CD4-positive, alpha-beta memory T cell (primary cell): ENCODE measurements at regions not wholly inside any gene's neighbourhood (a gene's known extent, or its start where the extent isn't known, plus 50 kb on each side); places are given as distances from the start of the nearest gene placed in this dataset.

Experiments
- CTCF ChIA-PET: fragments of 350-600 bp; sonication (Branson Sonifier 250); formaldehyde crosslinking; loops from one replicate; lab custom pipeline; 2021; ENCODE audit warnings: inconsistent platforms; ENCODE audit not compliant: partially characterized antibody; lab: Charles Lee
- POLR2A ChIA-PET: fragments of 350-600 bp; sonication (Branson Sonifier 250); formaldehyde crosslinking; loops from one replicate; lab custom pipeline; 2021; ENCODE audit not compliant: partially characterized antibody; lab: Charles Lee
- DNase-seq, 5 donors: peaks; one replicate each; pipeline versions ENCODE4 v3.0.0 to v3.0.0-alpha.2; 2020 to 2022; ENCODE audit warnings: mixed read lengths in 1 of 5
- H3K27ac ChIP-seq: one replicate; pipeline ENCODE4 v1.7.0; 2013; ENCODE audit warnings: low read depth, low read length
- H3K27me3 ChIP-seq: 2 replicates; pipeline ENCODE4 v1.7.0; 2013; ENCODE audit warnings: mild to moderate bottlenecking, low read length, moderate library complexity; ENCODE audit not compliant: insufficient read depth
- H3K36me3 ChIP-seq: 2 replicates; pipeline ENCODE4 v1.7.0; 2013; ENCODE audit warnings: mild to moderate bottlenecking, low read length, moderate library complexity; ENCODE audit not compliant: insufficient read depth
- H3K4me1 ChIP-seq: 2 replicates; pipeline ENCODE4 v1.7.0; 2013; ENCODE audit warnings: mild to moderate bottlenecking, low read length, moderate library complexity; ENCODE audit not compliant: insufficient read depth
- H3K4me3 ChIP-seq, 2 donors: one replicate each; pipeline ENCODE4 v1.7.0; 2013; ENCODE audit warnings: low read length in 2 of 2, mild to moderate bottlenecking in 1 of 2
- H3K9me3 ChIP-seq, 2 donors: one replicate each; pipeline ENCODE4 v1.7.0; 2013; ENCODE audit warnings: low read length in 2 of 2, control low read depth in 1 of 2; ENCODE audit not compliant: control insufficient read depth in 1 of 2
- H3K27ac Mint-ChIP-seq, 7 donors: one replicate each; pipeline ENCODE4 v1.8.0; 2020 to 2021; ENCODE audit warnings: mixed read lengths in 7 of 7, mild to moderate bottlenecking in 6 of 7, inconsistent platforms in 3 of 7, moderate library complexity in 3 of 7
- H3K27me3 Mint-ChIP-seq, 2 donors: one replicate each; pipeline ENCODE4 v1.8.0; 2020 to 2021; ENCODE audit warnings: mixed read lengths in 2 of 2
- H3K36me3 Mint-ChIP-seq, 2 donors: one replicate each; pipeline ENCODE4 v1.8.0; 2020 to 2021; ENCODE audit warnings: mixed read lengths in 2 of 2, inconsistent platforms in 1 of 2, mild to moderate bottlenecking in 1 of 2
- H3K4me1 Mint-ChIP-seq, 4 donors: one replicate each; pipeline ENCODE4 v1.8.0; 2020 to 2021; ENCODE audit warnings: mixed read lengths in 4 of 4, mild to moderate bottlenecking in 1 of 4
- H3K4me3 Mint-ChIP-seq, 8 donors: one replicate each; pipeline ENCODE4 v1.8.0; 2020 to 2021; ENCODE audit warnings: mixed read lengths in 8 of 8, mild to moderate bottlenecking in 7 of 8, moderate library complexity in 6 of 8, inconsistent platforms in 3 of 8
- H3K9me3 Mint-ChIP-seq, 8 donors: one replicate each; pipeline ENCODE4 v1.8.0; 2020 to 2021; ENCODE audit warnings: mixed read lengths in 8 of 8, mild to moderate bottlenecking in 5 of 8, inconsistent platforms in 3 of 8, moderate library complexity in 1 of 8
- intact Hi-C: fragments of 100-400 bp; cut with micrococcal nuclease; formaldehyde crosslinking; loops from one replicate; pipeline ENCODE4 v1.15.1; 2023

GRCh38 chr22:48428631-48429371 is 1398.9 kb downstream of the BRD1 start:
- Histone ChIP-seq H3K4me1 (no peaks in the 10 kb centered on the region), H3K27ac (no peak overlapping the region), H3K36me3 (no peaks in the 10 kb centered on the region), H3K9me3 (no peaks in the 10 kb centered on the region), H3K4me3 (no peak overlapping the region), H3K27me3 (no peaks in the 10 kb centered on the region)
- peaks cover 0 to 2% (median 0%) of the 10 kb centered on the region in 8 donors for H3K9me3 Mint-ChIP-seq
- H3K27me3 Mint-ChIP-seq, result peaks cover 0 to 2% of the 10 kb centered on the region in 2 donors
- CTCF ChIA-PET, result no interaction called here
- no peak for DNase-seq
- intact Hi-C loops, result no loop called here
- no peak overlapping the region for H3K4me3 Mint-ChIP-seq
- POLR2A ChIA-PET, result no interaction called here
- no peaks in the 10 kb centered on the region for H3K36me3 Mint-ChIP-seq
- H3K27ac Mint-ChIP-seq, result no peak overlapping the region
- H3K4me1 Mint-ChIP-seq, result no peaks in the 10 kb centered on the region

- no peak overlapping the region for H3K4me3 Mint-ChIP-seq
- Histone ChIP-seq H3K4me1 (no peaks in the 10 kb centered on the region), H3K9me3 (no peaks in the 10 kb centered on the region), H3K4me3 (no peak overlapping the region), H3K27ac (no peak overlapping the region), H3K36me3 (no peaks in the 10 kb centered on the region), H3K27me3 (no peaks in the 10 kb centered on the region)
- H3K27me3 Mint-ChIP-seq, result peaks cover 0 to 2% of the 10 kb centered on the region in 2 donors
- CTCF ChIA-PET, result no interaction called here
- H3K27ac Mint-ChIP-seq, result no peak overlapping the region
- intact Hi-C loops, result no loop called here
- H3K36me3 Mint-ChIP-seq, result no peaks in the 10 kb centered on the region
- peaks cover 0 to 2% (median 0%) of the 10 kb centered on the region in 8 donors for H3K9me3 Mint-ChIP-seq
- POLR2A ChIA-PET, result no interaction called here
- no peaks in the 10 kb centered on the region for H3K4me1 Mint-ChIP-seq
- no peak for DNase-seq
These were observed 1399.9 kb downstream of the BRD1 start for GRCh38 chr22:48427731-48428211.

- intact Hi-C loops, result no loop called here
- Mint-ChIP-seq H3K4me3 (no peak overlapping the region), H3K27ac (no peak overlapping the region), H3K4me1 (no peaks in the 10 kb centered on the region), H3K9me3 (peaks cover 0 to 2% (median 0%) of the 10 kb centered on the region in 8 donors), H3K27me3 (peaks cover 0 to 2% of the 10 kb centered on the region in 2 donors), H3K36me3 (no peaks in the 10 kb centered on the region)
- Histone ChIP-seq H3K27ac (no peak overlapping the region), H3K4me1 (no peaks in the 10 kb centered on the region), H3K9me3 (no peaks in the 10 kb centered on the region), H3K4me3 (no peak overlapping the region), H3K36me3 (no peaks in the 10 kb centered on the region), H3K27me3 (no peaks in the 10 kb centered on the region)
- ChIA-PET POLR2A (no interaction called here), CTCF (no interaction called here)
- no peak for DNase-seq
These were observed 1401.0 kb downstream of the BRD1 start for GRCh38 chr22:48426466-48427380.

GRCh38 chr22:48425641-48426040 is 1402.0 kb downstream of the BRD1 start:
- H3K4me1 ChIP-seq, result no peaks in the 10 kb centered on the region
- ChIA-PET CTCF (no interaction called here), POLR2A (no interaction called here)
- H3K9me3 ChIP-seq, result no peaks in the 10 kb centered on the region
- peaks cover 0 to 2% (median 0%) of the 10 kb centered on the region in 8 donors for H3K9me3 Mint-ChIP-seq
- no peak overlapping the region for H3K27ac ChIP-seq
- DNase-seq, result no peak
- no peaks in the 10 kb centered on the region for H3K36me3 ChIP-seq
- H3K36me3 Mint-ChIP-seq, result no peaks in the 10 kb centered on the region
- no peaks in the 10 kb centered on the region for H3K27me3 Mint-ChIP-seq
- H3K4me3 ChIP-seq, result no peak overlapping the region
- no peak overlapping the region for H3K4me3 Mint-ChIP-seq
- no peaks in the 10 kb centered on the region for H3K27me3 ChIP-seq
- H3K4me1 Mint-ChIP-seq, result no peaks in the 10 kb centered on the region
- intact Hi-C loops, result no loop called here
- H3K27ac Mint-ChIP-seq, result no peak overlapping the region

- Histone ChIP-seq H3K36me3 (no peaks in the 10 kb centered on the region), H3K4me3 (no peak overlapping the region), H3K4me1 (no peaks in the 10 kb centered on the region), H3K27ac (no peak overlapping the region), H3K27me3 (no peaks in the 10 kb centered on the region), H3K9me3 (no peaks in the 10 kb centered on the region)
- no peak for DNase-seq
- Mint-ChIP-seq H3K36me3 (no peaks in the 10 kb centered on the region), H3K4me1 (no peaks in the 10 kb centered on the region), H3K27ac (no peak overlapping the region), H3K4me3 (no peak overlapping the region), H3K9me3 (peaks cover 0 to 2% (median 0%) of the 10 kb centered on the region in 8 donors), H3K27me3 (no peaks in the 10 kb centered on the region)
- CTCF ChIA-PET, result no interaction called here
- POLR2A ChIA-PET, result no interaction called here
- intact Hi-C loops, result no loop called here
These were observed 1402.6 kb downstream of the BRD1 start for GRCh38 chr22:48425091-48425506.

GRCh38 chr22:48424661-48425060 is 1403.0 kb downstream of the BRD1 start:
- DNase-seq, result no peak
- H3K9me3 ChIP-seq, result no peaks in the 10 kb centered on the region
- ChIA-PET POLR2A (no interaction called here), CTCF (no interaction called here)
- intact Hi-C loops, result no loop called here
- no peaks in the 10 kb centered on the region for H3K27me3 Mint-ChIP-seq
- H3K27me3 ChIP-seq, result no peaks in the 10 kb centered on the region
- H3K4me1 Mint-ChIP-seq, result no peaks in the 10 kb centered on the region
- no peaks in the 10 kb centered on the region for H3K36me3 ChIP-seq
- no peak overlapping the region for H3K4me3 Mint-ChIP-seq
- H3K27ac ChIP-seq, result no peak overlapping the region
- H3K9me3 Mint-ChIP-seq, result peaks cover 0 to 2% (median 0%) of the 10 kb centered on the region in 8 donors
- H3K4me1 ChIP-seq, result no peaks in the 10 kb centered on the region
- H3K27ac Mint-ChIP-seq, result no peak overlapping the region
- H3K36me3 Mint-ChIP-seq, result no peaks in the 10 kb centered on the region
- H3K4me3 ChIP-seq, result no peak overlapping the region

GRCh38 chr22:48424201-48424627 is 1403.5 kb downstream of the BRD1 start:
- H3K36me3 ChIP-seq, result no peaks in the 10 kb centered on the region
- no peak overlapping the region for H3K4me3 Mint-ChIP-seq
- ChIA-PET CTCF (no interaction called here), POLR2A (no interaction called here)
- H3K27me3 Mint-ChIP-seq, result no peaks in the 10 kb centered on the region
- H3K4me1 Mint-ChIP-seq, result no peaks in the 10 kb centered on the region
- intact Hi-C loops, result no loop called here
- no peaks in the 10 kb centered on the region for H3K36me3 Mint-ChIP-seq
- no peaks in the 10 kb centered on the region for H3K27me3 ChIP-seq
- H3K4me1 ChIP-seq, result no peaks in the 10 kb centered on the region
- no peak overlapping the region for H3K27ac Mint-ChIP-seq
- no peaks in the 10 kb centered on the region for H3K9me3 ChIP-seq
- H3K4me3 ChIP-seq, result no peak overlapping the region
- no peak overlapping the region for H3K27ac ChIP-seq
- DNase-seq, result no peak
- peaks cover 0 to 2% (median 0%) of the 10 kb centered on the region in 8 donors for H3K9me3 Mint-ChIP-seq
